ENCODE measurements at regions not wholly inside any gene's neighbourhood (a gene's known extent, or its start where the extent isn't known, plus 50 kb on each side); places are given as distances from the start of the nearest gene placed in this dataset.
"Not testable (repeated sequence)": the region's sequence is repeated elsewhere in the genome, so short reads cannot be mapped to it uniquely, and the experiment has no call there.

DNA sequence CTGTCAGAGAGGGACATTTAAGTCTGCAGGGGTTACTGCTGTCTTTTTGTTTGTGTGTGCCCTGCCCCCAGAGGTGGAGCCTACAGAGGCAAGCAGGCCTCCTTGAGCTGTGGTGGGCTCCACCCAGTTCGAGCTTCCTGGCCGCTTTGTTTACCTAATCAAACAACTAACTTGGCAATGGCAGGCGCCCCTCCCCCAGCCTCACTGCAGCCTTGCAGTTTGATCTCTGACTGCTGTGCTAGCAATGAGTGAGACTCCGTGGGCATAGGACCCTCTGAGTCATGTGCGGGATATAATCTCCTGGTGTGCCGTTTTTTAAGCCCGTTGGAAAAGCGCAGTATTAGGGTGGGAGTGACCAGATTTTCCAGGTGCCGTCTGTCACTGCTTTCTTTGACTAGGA is 216.8 kb upstream of the CDKN2B start:
- TF ChIP-seq, protein P1, sequence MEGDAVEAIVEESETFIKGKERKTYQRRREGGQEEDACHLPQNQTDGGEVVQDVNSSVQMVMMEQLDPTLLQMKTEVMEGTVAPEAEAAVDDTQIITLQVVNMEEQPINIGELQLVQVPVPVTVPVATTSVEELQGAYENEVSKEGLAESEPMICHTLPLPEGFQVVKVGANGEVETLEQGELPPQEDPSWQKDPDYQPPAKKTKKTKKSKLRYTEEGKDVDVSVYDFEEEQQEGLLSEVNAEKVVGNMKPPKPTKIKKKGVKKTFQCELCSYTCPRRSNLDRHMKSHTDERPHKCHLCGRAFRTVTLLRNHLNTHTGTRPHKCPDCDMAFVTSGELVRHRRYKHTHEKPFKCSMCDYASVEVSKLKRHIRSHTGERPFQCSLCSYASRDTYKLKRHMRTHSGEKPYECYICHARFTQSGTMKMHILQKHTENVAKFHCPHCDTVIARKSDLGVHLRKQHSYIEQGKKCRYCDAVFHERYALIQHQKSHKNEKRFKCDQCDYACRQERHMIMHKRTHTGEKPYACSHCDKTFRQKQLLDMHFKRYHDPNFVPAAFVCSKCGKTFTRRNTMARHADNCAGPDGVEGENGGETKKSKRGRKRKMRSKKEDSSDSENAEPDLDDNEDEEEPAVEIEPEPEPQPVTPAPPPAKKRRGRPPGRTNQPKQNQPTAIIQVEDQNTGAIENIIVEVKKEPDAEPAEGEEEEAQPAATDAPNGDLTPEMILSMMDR (IDR thresholded peaks at IDR 0.05), result not testable (repeated sequence)
- TF ChIP-seq ZFX (IDR thresholded peaks at IDR 0.05; ENCODE audit: borderline replicate concordance), result not testable (repeated sequence)

Data from 22Rv1 (cell line).